H1 (cell line): ENCODE measurements at regions not wholly inside any gene's neighbourhood (a gene's known extent, or its start where the extent isn't known, plus 50 kb on each side); places are given as distances from the start of the nearest gene placed in this dataset.

Source experiments
- CTCF ChIA-PET: fragments of 300-600 bp; sonication (Branson Sonifier 250); formaldehyde crosslinking; loops from one replicate; lab custom pipeline; 2021; ENCODE audit not compliant: partially characterized antibody; lab: Charles Lee
- POLR2A ChIA-PET: fragments of 300-600 bp; sonication (Branson Sonifier 250); formaldehyde crosslinking; loops from one replicate; lab custom pipeline; 2021; ENCODE audit warnings: inconsistent platforms; ENCODE audit not compliant: partially characterized antibody; lab: Charles Lee
- DNase-seq, 2 experiments: peaks; one replicate each; pipeline versions ENCODE4 v3.0.0 to v3.0.0-alpha.2; 2010 to 2022; ENCODE audit warnings: low spot score in 2 of 2, low read depth in 1 of 2, mixed read lengths in 1 of 2
- FAIRE-seq: peaks from 2 replicates; lab custom pipeline; 2011; peaks lifted over from hg19 to GRCh38; lab: Jason Lieb, UNC
- H2AFZ ChIP-seq: 2 replicates; pipeline ENCODE4 v1.8.1; 2012; ENCODE audit warnings: low read length, inconsistent platforms
- H2AK5ac ChIP-seq: 2 replicates; pipeline ENCODE4 v1.6.1; 2013; ENCODE audit warnings: low read depth, low read length
- H2BK120ac ChIP-seq: replicated peaks from 2 replicates; pipeline ENCODE3; 2013; ENCODE audit warnings: low read depth, low read length, inconsistent platforms
- H2BK12ac ChIP-seq: 2 replicates; pipeline ENCODE4 v1.6.1; 2013; ENCODE audit warnings: low read depth, low read length
- H2BK15ac ChIP-seq: 2 replicates; pipeline ENCODE4 v1.6.1; 2013; ENCODE audit warnings: low read length
- H2BK20ac ChIP-seq: 2 replicates; pipeline ENCODE4 v1.6.1; 2013; ENCODE audit warnings: low read length
- H2BK5ac ChIP-seq: 2 replicates; pipeline ENCODE4 v1.6.1; 2013; ENCODE audit warnings: low read depth, low read length
- H3K14ac ChIP-seq: 2 replicates; pipeline ENCODE4 v1.6.1; 2013; ENCODE audit warnings: inconsistent platforms; ENCODE audit not compliant: insufficient read length
- H3K18ac ChIP-seq: 2 replicates; pipeline ENCODE4 v1.6.1; 2013; ENCODE audit warnings: low read length; ENCODE audit errors: extremely low read depth
- H3K23ac ChIP-seq: 2 replicates; pipeline ENCODE4 v1.6.1; 2013; ENCODE audit warnings: inconsistent platforms; ENCODE audit not compliant: insufficient read length
- H3K23me2 ChIP-seq: 2 replicates; pipeline ENCODE4 v1.6.1; 2013; ENCODE audit warnings: low read depth, low read length
- H3K27ac ChIP-seq: 2 replicates; pipeline ENCODE4 v1.6.1; 2011; ENCODE audit warnings: low read depth, low read length, inconsistent platforms
- H3K27me3 ChIP-seq, 4 experiments: replicated peaks in 1 of 4; 1 replicate in 1 of 4; 2 replicates in 3 of 4; pipeline versions ENCODE4 v1.6.1 to v1.8.1; 2011 to 2013; ENCODE audit warnings: low read length in 3 of 4, mild to moderate bottlenecking in 3 of 4, inconsistent platforms in 2 of 4, mixed read lengths in 2 of 4, moderate library complexity in 1 of 4; ENCODE audit not compliant: control insufficient read depth in 3 of 4, insufficient read depth in 3 of 4; ENCODE audit errors: extremely low read depth in 1 of 4
- H3K36me3 ChIP-seq, 4 experiments: 2 replicates each; pipeline versions ENCODE4 v1.6.1 to v1.8.1; 2011 to 2013; ENCODE audit warnings: mild to moderate bottlenecking in 4 of 4, low read length in 3 of 4, moderate library complexity in 2 of 4, control low read depth in 1 of 4, inconsistent platforms in 1 of 4; ENCODE audit not compliant: insufficient read depth in 4 of 4, control insufficient read depth in 2 of 4
- H3K4ac ChIP-seq: replicated peaks from 2 replicates; pipeline ENCODE3; 2013; ENCODE audit warnings: low read length, low read depth, mixed read lengths, inconsistent platforms; ENCODE audit not compliant: insufficient read length
- H3K4me1 ChIP-seq, 4 experiments: replicated peaks in 1 of 4; 1 replicate in 1 of 4; 2 replicates in 3 of 4; pipeline versions ENCODE4 v1.6.1 to v1.8.1; 2011 to 2013; ENCODE audit warnings: low read length in 3 of 4, inconsistent platforms in 2 of 4, mixed read lengths in 1 of 4; ENCODE audit not compliant: insufficient read depth in 4 of 4, control insufficient read depth in 3 of 4
- H3K4me2 ChIP-seq, 2 experiments: 2 replicates each; pipeline versions ENCODE4 v1.6.1 to v1.8.1; 2011 to 2013; ENCODE audit warnings: low read depth in 2 of 2, low read length in 2 of 2, control low read depth in 1 of 2, inconsistent platforms in 1 of 2, mild to moderate bottlenecking in 1 of 2; ENCODE audit not compliant: insufficient read depth in 1 of 2
- H3K4me3 ChIP-seq, 4 experiments: fragments of 200-600, 300-600 bp in 1 of 4; sonication (generic), shearing (Covaris generic), sonication (Bioruptor Twin) in 1 of 4; 2 replicates each; pipeline versions ENCODE4 v1.5.1 to v1.8.1; 2011 to 2016; ENCODE audit warnings: low read length in 4 of 4, low read depth in 3 of 4, control low read depth in 2 of 4, inconsistent platforms in 2 of 4, mild to moderate bottlenecking in 2 of 4, mixed read lengths in 1 of 4, moderate library complexity in 1 of 4; ENCODE audit not compliant: insufficient read depth in 2 of 4; ENCODE audit errors: extremely low read depth in 1 of 4
- H3K56ac ChIP-seq: replicated peaks from 2 replicates; pipeline ENCODE3; 2013; ENCODE audit warnings: low read depth, mild to moderate bottlenecking, mixed read lengths, low read length, inconsistent platforms; ENCODE audit not compliant: insufficient read length
- H3K79me1 ChIP-seq: 2 replicates; pipeline ENCODE4 v1.6.1; 2013; ENCODE audit warnings: low read depth, low read length, control low read depth
- H3K79me2 ChIP-seq, 2 experiments: 2 replicates each; pipeline versions ENCODE4 v1.6.1 to v1.8.1; 2012 to 2013; ENCODE audit warnings: low read length in 2 of 2, mild to moderate bottlenecking in 2 of 2, inconsistent platforms in 1 of 2; ENCODE audit not compliant: insufficient read depth in 2 of 2, control insufficient read depth in 1 of 2
- H3K9ac ChIP-seq, 4 experiments: replicated peaks in 1 of 4; 1 replicate in 1 of 4; 2 replicates in 3 of 4; pipeline versions ENCODE4 v1.6.1 to v1.8.1; 2011 to 2013; ENCODE audit warnings: low read depth in 3 of 4, low read length in 3 of 4, control low read depth in 2 of 4, mild to moderate bottlenecking in 2 of 4, moderate library complexity in 2 of 4, inconsistent platforms in 1 of 4; ENCODE audit errors: extremely low read depth in 1 of 4
- H3K9me3 ChIP-seq, 2 experiments: 2 replicates each; pipeline versions ENCODE4 v1.6.1 to v1.8.1; 2012 to 2013; ENCODE audit warnings: mild to moderate bottlenecking in 2 of 2, moderate library complexity in 2 of 2, control low read depth in 1 of 2, inconsistent platforms in 1 of 2, low read depth in 1 of 2, low read length in 1 of 2, mixed read lengths in 1 of 2; ENCODE audit not compliant: insufficient read depth in 2 of 2
- H4K20me1 ChIP-seq, 2 experiments: replicated peaks in 1 of 2; 2 replicates each; pipeline versions ENCODE3 to v1.8.1; 2011 to 2013; ENCODE audit warnings: inconsistent platforms in 2 of 2, low read length in 2 of 2, mild to moderate bottlenecking in 1 of 2; ENCODE audit not compliant: insufficient read depth in 2 of 2, control insufficient read depth in 1 of 2
- H4K5ac ChIP-seq: 2 replicates; pipeline ENCODE4 v1.6.1; 2013; ENCODE audit warnings: low read length, low read depth, mixed read lengths, inconsistent platforms; ENCODE audit not compliant: insufficient read length
- H4K8ac ChIP-seq: 2 replicates; pipeline ENCODE4 v1.8.0; 2013; ENCODE audit warnings: mild to moderate bottlenecking, moderate library complexity, low read length, inconsistent platforms; ENCODE audit not compliant: insufficient read depth; ENCODE audit errors: extremely low read depth
- H4K91ac ChIP-seq: replicated peaks from 2 replicates; pipeline ENCODE3; 2013; ENCODE audit warnings: low read length, mixed read lengths, inconsistent platforms; ENCODE audit not compliant: insufficient read length
- CBX5 ChIP-seq: fragments of 300-800, 300-1000 bp; sonication (generic); IDR thresholded peaks from 2 replicates; pipeline ENCODE4 v1.7.1; 2016; ENCODE audit warnings: antibody characterized with exemption, low read length, low read depth
- EGR1 ChIP-seq: IDR thresholded peaks from 2 replicates; pipeline ENCODE4 v1.6.1; 2011; ENCODE audit warnings: low read depth, low read length, borderline replicate concordance
- FOSL1 ChIP-seq: IDR thresholded peaks from 2 replicates; pipeline ENCODE4 v1.6.1; 2011; ENCODE audit warnings: mild to moderate bottlenecking, low read depth, low read length, moderate library complexity; ENCODE audit not compliant: insufficient read depth
- GABPA ChIP-seq: IDR thresholded peaks from 2 replicates; pipeline ENCODE4 v1.6.1; 2011; ENCODE audit warnings: mild to moderate bottlenecking, low read length, moderate library complexity, borderline replicate concordance; ENCODE audit not compliant: insufficient read depth
- KDM5A ChIP-seq: fragments of 200-600 bp; IDR thresholded peaks from 2 replicates; pipeline ENCODE4 v1.7.1; 2012; ENCODE audit warnings: mild to moderate bottlenecking, low read length, inconsistent platforms, mixed read lengths
- POLR2AphosphoS5 ChIP-seq: IDR thresholded peaks from 2 replicates; pipeline ENCODE4 v1.6.1; 2011; ENCODE audit warnings: low read depth, low read length
- SIX5 ChIP-seq: IDR thresholded peaks from 2 replicates; pipeline ENCODE4 v1.6.1; 2011; ENCODE audit warnings: mild to moderate bottlenecking, low read depth, low read length
- SRF ChIP-seq: IDR thresholded peaks from 2 replicates; pipeline ENCODE4 v1.6.1; 2011; ENCODE audit warnings: mild to moderate bottlenecking, low read depth, low read length, moderate library complexity
- WGBS, 2 experiments: shearing (Covaris generic) in 1 of 2; methylation state at CpG; one replicate each; pipeline versions ENCODE4 v1.1.6 to v1.1.7; 2013 to 2015; ENCODE audit warnings: low lambda C conversion rate in 2 of 2, mixed read lengths in 2 of 2, inconsistent platforms in 1 of 2, low coverage in 1 of 2, missing lambda C conversion rate in 1 of 2; ENCODE audit not compliant: insufficient replicate concordance in 2 of 2, insufficient coverage in 1 of 2, insufficient read length in 1 of 2; ENCODE audit errors: extremely low coverage in 1 of 2, missing lambda C conversion rate in 1 of 2; 5-methylcytosine and 5-hydroxymethylcytosine counted together
- TF ChIP-seq, protein P1 (sequence below): IDR thresholded peaks from 2 replicates; pipeline ENCODE4 v1.6.1; 2012; ENCODE audit warnings: inconsistent platforms

GRCh38 chr16:18024611-18025010, 311.9 kb downstream of the NPIPA8 start:
- no peak overlapping the region for H2AK5ac ChIP-seq
- no peak overlapping the region for H2BK15ac ChIP-seq
- CTCF ChIA-PET, result interaction anchor here (1.3 kb wide), 1 partner anchor 14 kb away, joined by 4 read pairs; no protein-coding TSS in a partner anchor
- no peak overlapping the region for H3K4me2 ChIP-seq
- 92% methylated on average over 6 of the region's 6 CpGs; no CpG with 5 or more reads in 1 of the 2 experiments for WGBS, 2 experiments
- no peak overlapping the region for H2BK12ac ChIP-seq
- no peak overlapping the region for H2BK120ac ChIP-seq
- H3K14ac ChIP-seq, result no peak overlapping the region
- TF ChIP-seq GABPA (no peak), POLR2AphosphoS5 (no peak), FOSL1 (no peak), SRF (no peak), CBX5 (no peak), KDM5A (no peak), SIX5 (no peak), EGR1 (no peak)
- TF ChIP-seq, protein P1, sequence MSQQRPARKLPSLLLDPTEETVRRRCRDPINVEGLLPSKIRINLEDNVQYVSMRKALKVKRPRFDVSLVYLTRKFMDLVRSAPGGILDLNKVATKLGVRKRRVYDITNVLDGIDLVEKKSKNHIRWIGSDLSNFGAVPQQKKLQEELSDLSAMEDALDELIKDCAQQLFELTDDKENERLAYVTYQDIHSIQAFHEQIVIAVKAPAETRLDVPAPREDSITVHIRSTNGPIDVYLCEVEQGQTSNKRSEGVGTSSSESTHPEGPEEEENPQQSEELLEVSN, result no peak
- no peak for FAIRE-seq
- H3K27me3 ChIP-seq, result no peaks in the 10 kb centered on the region
- no peak overlapping the region for H2BK5ac ChIP-seq
- no peaks in the 10 kb centered on the region for H4K20me1 ChIP-seq
- POLR2A ChIA-PET, result no interaction called here
- no peak overlapping the region for H2AFZ ChIP-seq
- no peak overlapping the region for H3K9ac ChIP-seq
- no peaks in the 10 kb centered on the region for H3K9me3 ChIP-seq
- H3K4me1 ChIP-seq, result no peaks in the 10 kb centered on the region
- H3K4me3 ChIP-seq, result no peak overlapping the region
- no peak overlapping the region for H3K23ac ChIP-seq
- H3K27ac ChIP-seq, result no peak overlapping the region
- no peak overlapping the region for H3K4ac ChIP-seq
- H3K23me2 ChIP-seq, result no peaks in the 10 kb centered on the region
- H3K79me2 ChIP-seq, result no peaks in the 10 kb centered on the region
- H3K36me3 ChIP-seq, result no peaks in the 10 kb centered on the region
- H4K8ac ChIP-seq, result no peak overlapping the region
- H3K56ac ChIP-seq, result no peak overlapping the region
- no peak for DNase-seq
- no peak overlapping the region for H4K91ac ChIP-seq
- H2BK20ac ChIP-seq, result no peak overlapping the region
- no peak overlapping the region for H3K18ac ChIP-seq
- no peaks in the 10 kb centered on the region for H3K79me1 ChIP-seq
- no peak overlapping the region for H4K5ac ChIP-seq
